ENCODE measurements at regions not wholly inside any gene's neighbourhood (a gene's known extent, or its start where the extent isn't known, plus 50 kb on each side); places are given as distances from the start of the nearest gene placed in this dataset.

- TF ChIP-seq CTCF (conservative IDR thresholded peaks at IDR 0.05; ENCODE audit: low read depth, low read length), result no peak
- TF ChIP-seq EZH2 (IDR thresholded peaks at IDR 0.05; ENCODE audit: low read length, unreplicated experiment), result no peak
- no peak for TF ChIP-seq EZH2phosphoT487 (IDR thresholded peaks at IDR 0.05; ENCODE audit: borderline replicate concordance, low read length)
- Histone ChIP-seq H3K4me3 (ENCODE audit: low read length) (no peak overlapping the region), H3K27ac (ENCODE audit: low read length) (no peak overlapping the region), H3F3A (ENCODE audit: low read length, unreplicated experiment) (no peaks in the 10 kb centered on the region), H3K27me3 (ENCODE audit: low read length) (peaks cover 44% of the 10 kb centered on the region; the same call in 1 of the 2 replicates), H3K9me2 (replicated peaks; ENCODE audit: low read length) (no peaks in the 10 kb centered on the region), H3K9ac (ENCODE audit: low read length) (no peak overlapping the region), H3K36me3 (ENCODE audit: low read depth, low read length) (no peaks in the 10 kb centered on the region), H3K79me2 (ENCODE audit: low read length) (no peaks in the 10 kb centered on the region), H3K4me1 (ENCODE audit: insufficient read depth, low read length) (no peaks in the 10 kb centered on the region), H4K20me1 (ENCODE audit: low read length) (no peaks in the 10 kb centered on the region), H2AFZ (ENCODE audit: low read length) (no peak overlapping the region), H3K4me2 (ENCODE audit: low read length) (no peak overlapping the region), H3K9me3 (ENCODE audit: low read length) (no peaks in the 10 kb centered on the region)
- no TSS peak for BruUV-seq (replicated peaks)
- ChIA-PET POLR2A (ENCODE audit: unreplicated experiment) (no interaction called here), CTCF (no interaction called here)
- ATAC-seq (no peak), DNase-seq (no peak)
- intact Hi-C loops (cut with micrococcal nuclease), result no loop called here
Measured at GRCh38 chr5:36756848-36757247, 119.7 kb upstream of the NIPBL start.

- no peaks in the 10 kb centered on the region for H3K9me2 ChIP-seq (replicated peaks; ENCODE audit: low read length)
- no TSS peak for BruUV-seq (replicated peaks)
- TF ChIP-seq EZH2 (IDR thresholded peaks at IDR 0.05; ENCODE audit: low read length, unreplicated experiment), result no peak
- TF ChIP-seq EZH2phosphoT487 (IDR thresholded peaks at IDR 0.05; ENCODE audit: borderline replicate concordance, low read length), result no peak
- TF ChIP-seq CTCF (conservative IDR thresholded peaks at IDR 0.05; ENCODE audit: low read depth, low read length), result no peak
- H3K9ac ChIP-seq (ENCODE audit: low read length), result no peak overlapping the region
- no peak overlapping the region for H3K27ac ChIP-seq (ENCODE audit: low read length)
- POLR2A ChIA-PET (ENCODE audit: unreplicated experiment), result no interaction called here
- no peaks in the 10 kb centered on the region for H3K79me2 ChIP-seq (ENCODE audit: low read length)
- no peak for DNase-seq
- peaks cover 41% of the 10 kb centered on the region; the same call in 1 of the 2 replicates for H3K27me3 ChIP-seq (ENCODE audit: low read length)
- H3F3A ChIP-seq (ENCODE audit: low read length, unreplicated experiment), result no peaks in the 10 kb centered on the region
- intact Hi-C loops (cut with micrococcal nuclease), result no loop called here
- CTCF ChIA-PET, result no interaction called here
- H3K9me3 ChIP-seq (ENCODE audit: low read length), result no peaks in the 10 kb centered on the region
- no peak overlapping the region for H3K4me3 ChIP-seq (ENCODE audit: low read length)
- H3K36me3 ChIP-seq (ENCODE audit: low read depth, low read length), result no peaks in the 10 kb centered on the region
- H4K20me1 ChIP-seq (ENCODE audit: low read length), result no peaks in the 10 kb centered on the region
- ATAC-seq, result no peak
- H3K4me2 ChIP-seq (ENCODE audit: low read length), result no peak overlapping the region
- no peaks in the 10 kb centered on the region for H3K4me1 ChIP-seq (ENCODE audit: insufficient read depth, low read length)
- H2AFZ ChIP-seq (ENCODE audit: low read length), result no peak overlapping the region
Measured at GRCh38 chr5:36759117-36759516, 117.5 kb upstream of the NIPBL start.

GRCh38 chr5:36763454-36763853 lies 113.1 kb upstream of the NIPBL start:
- H3K27me3 ChIP-seq (ENCODE audit: low read length), result peaks cover 42% of the 10 kb centered on the region
- H3K36me3 ChIP-seq (ENCODE audit: low read depth, low read length), result no peaks in the 10 kb centered on the region
- no peak for ATAC-seq
- CTCF ChIA-PET, result no interaction called here
- H3K9me3 ChIP-seq (ENCODE audit: low read length), result no peaks in the 10 kb centered on the region
- no peak overlapping the region for H2AFZ ChIP-seq (ENCODE audit: low read length)
- no TSS peak for BruUV-seq (replicated peaks)
- no peaks in the 10 kb centered on the region for H3K9me2 ChIP-seq (replicated peaks; ENCODE audit: low read length)
- no peaks in the 10 kb centered on the region for H3F3A ChIP-seq (ENCODE audit: low read length, unreplicated experiment)
- POLR2A ChIA-PET (ENCODE audit: unreplicated experiment), result no interaction called here
- H4K20me1 ChIP-seq (ENCODE audit: low read length), result no peaks in the 10 kb centered on the region
- intact Hi-C loops (cut with micrococcal nuclease), result no loop called here
- no peak overlapping the region for H3K4me3 ChIP-seq (ENCODE audit: low read length)
- DNase-seq, result no peak
- H3K79me2 ChIP-seq (ENCODE audit: low read length), result no peaks in the 10 kb centered on the region
- no peak overlapping the region for H3K9ac ChIP-seq (ENCODE audit: low read length)
- no peak overlapping the region for H3K4me2 ChIP-seq (ENCODE audit: low read length)
- H3K4me1 ChIP-seq (ENCODE audit: insufficient read depth, low read length), result no peaks in the 10 kb centered on the region
- TF ChIP-seq EZH2 (IDR thresholded peaks at IDR 0.05; ENCODE audit: low read length, unreplicated experiment) (no peak), EZH2phosphoT487 (IDR thresholded peaks at IDR 0.05; ENCODE audit: borderline replicate concordance, low read length) (no peak), CTCF (conservative IDR thresholded peaks at IDR 0.05; ENCODE audit: low read depth, low read length) (no peak)
- H3K27ac ChIP-seq (ENCODE audit: low read length), result no peak overlapping the region

Data from PC-3 (cell line).